Right atrium auricular region (tissue), 2 donors: ENCODE measurements at regions not wholly inside any gene's neighbourhood (a gene's known extent, or its start where the extent isn't known, plus 50 kb on each side); places are given as distances from the start of the nearest gene placed in this dataset.

Source experiments
- DNase-seq: peaks from one replicate; pipeline ENCODE4 v3.0.0-alpha.2; 2019; ENCODE audit warnings: low spot score
- H3K27ac ChIP-seq, 2 donors: fragments of 200-600 bp; sonication (generic); 1 replicate in 1 of 2; 2 replicates in 1 of 2; pipeline ENCODE4 v1.5.1; 2016 to 2019
- H3K27me3 ChIP-seq, 2 donors: fragments of 200-600 bp; sonication (generic); one replicate each; pipeline versions ENCODE4 v1.5.1 to v1.6.0; 2017 to 2019
- H3K36me3 ChIP-seq: fragments of 200-600 bp; sonication (generic); one replicate; pipeline ENCODE4 v1.5.1; 2016
- H3K4me1 ChIP-seq, 2 donors: fragments of 200-600 bp; sonication (generic); one replicate each; pipeline versions ENCODE4 v1.5.1 to v1.6.0; 2017 to 2019
- H3K4me3 ChIP-seq, 2 donors: fragments of 200-600 bp; sonication (generic); 1 replicate in 1 of 2; 2 replicates in 1 of 2; pipeline ENCODE4 v1.5.1; 2017 to 2019; ENCODE audit warnings: mild to moderate bottlenecking in 1 of 2, moderate library complexity in 1 of 2
- H3K9me3 ChIP-seq, 2 donors: fragments of 200-600 bp; sonication (generic); one replicate each; pipeline ENCODE4 v1.5.1; 2019
- CTCF ChIP-seq, 2 donors: fragments of 200-600 bp; sonication (generic); IDR thresholded peaks; one replicate each; pipeline ENCODE4 v1.5.1; 2019; ENCODE audit warnings: antibody characterized with exemption in 2 of 2

DNA sequence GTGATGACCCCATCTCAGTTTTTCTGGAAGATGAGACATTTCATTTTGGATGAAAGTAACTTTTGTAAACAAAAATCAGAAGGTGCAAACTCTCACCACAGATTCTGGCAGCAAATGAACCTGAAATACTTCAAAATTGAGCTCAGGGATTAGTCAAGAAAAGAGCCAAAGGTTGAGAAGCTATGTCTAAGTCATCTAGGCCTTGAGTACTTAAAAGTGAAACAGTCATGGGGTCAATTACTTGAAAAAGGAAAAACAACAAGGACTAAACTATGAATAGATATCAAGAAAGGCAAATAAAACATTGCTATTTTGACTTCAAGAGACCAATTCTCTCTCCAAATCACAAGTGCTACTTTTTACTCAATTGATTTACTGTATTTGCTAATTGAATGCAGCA, 285.1 kb downstream of the RBM43 start:
- Histone ChIP-seq H3K9me3 (no peaks in the 10 kb centered on the region), H3K4me1 (no peaks in the 10 kb centered on the region), H3K4me3 (no peak overlapping the region), H3K36me3 (no peaks in the 10 kb centered on the region), H3K27ac (no peak overlapping the region), H3K27me3 (no peaks in the 10 kb centered on the region)
- DNase-seq = no peak
- TF ChIP-seq CTCF (IDR thresholded peaks at IDR 0.05) = no peak

DNA sequence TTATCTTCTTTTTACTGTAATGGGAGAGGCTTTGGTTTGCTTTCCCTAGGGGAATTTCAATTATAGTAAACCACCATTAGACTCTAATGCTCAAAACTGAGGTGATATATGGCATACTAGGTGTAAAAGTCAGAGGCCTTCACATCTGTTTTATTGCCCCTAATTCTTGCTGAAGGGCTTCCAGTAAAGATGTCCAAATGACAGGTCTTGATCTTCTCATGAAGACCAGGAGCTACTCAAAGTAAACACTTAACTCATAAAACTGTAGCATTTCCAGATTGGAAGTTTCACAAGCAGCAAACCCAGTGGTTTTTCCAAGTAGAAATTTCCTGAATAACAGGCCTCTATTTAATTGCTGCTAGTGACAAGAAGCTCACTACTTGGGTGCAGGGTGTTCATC, 286.8 kb downstream of the RBM43 start:
- DNase-seq = no peak
- Histone ChIP-seq H3K36me3 (no peaks in the 10 kb centered on the region), H3K9me3 (no peaks in the 10 kb centered on the region), H3K27ac (no peak overlapping the region), H3K27me3 (no peaks in the 10 kb centered on the region), H3K4me3 (no peak overlapping the region), H3K4me1 (no peaks in the 10 kb centered on the region)
- TF ChIP-seq CTCF (IDR thresholded peaks at IDR 0.05) = no peak

GRCh38 chr2:150974234-150974633, 287.4 kb downstream of the RBM43 start:
- no peak overlapping the region for H3K4me3 ChIP-seq

DNA sequence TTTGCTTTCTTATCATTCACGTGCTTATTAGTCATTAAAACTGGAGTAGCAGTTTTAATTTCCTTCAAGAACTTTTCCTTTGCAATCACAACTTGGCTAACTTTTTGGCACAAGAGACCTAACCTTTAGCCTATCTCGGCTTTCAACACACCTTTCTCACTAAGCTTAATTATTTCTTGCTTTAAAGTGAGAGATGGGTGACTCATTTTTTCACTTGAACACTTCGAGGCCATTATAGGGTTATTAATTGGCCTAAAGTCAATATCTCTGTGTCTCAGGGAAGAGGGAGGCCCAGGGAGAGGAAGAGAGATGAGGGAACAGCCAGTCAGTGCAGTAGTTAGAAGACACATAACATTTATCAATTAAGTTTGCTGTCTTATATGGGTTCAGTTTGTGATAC, 289.8 kb downstream of the RBM43 start:
- Histone ChIP-seq H3K9me3 (no peaks in the 10 kb centered on the region), H3K36me3 (no peaks in the 10 kb centered on the region), H3K4me1 (no peaks in the 10 kb centered on the region), H3K27me3 (no peaks in the 10 kb centered on the region), H3K27ac (no peak overlapping the region), H3K4me3 (no peak overlapping the region)
- no peak for TF ChIP-seq CTCF (IDR thresholded peaks at IDR 0.05)
- DNase-seq = no peak

More at GRCh38 chr2:150974234-150974633, 287.4 kb downstream of the RBM43 start:
- no peaks in the 10 kb centered on the region for H3K36me3 ChIP-seq
- TF ChIP-seq CTCF (IDR thresholded peaks at IDR 0.05) = no peak
- no peaks in the 10 kb centered on the region for H3K27me3 ChIP-seq
- H3K27ac ChIP-seq = no peak overlapping the region
- H3K4me1 ChIP-seq = no peaks in the 10 kb centered on the region
- DNase-seq = no peak
- H3K9me3 ChIP-seq = no peaks in the 10 kb centered on the region

DNA sequence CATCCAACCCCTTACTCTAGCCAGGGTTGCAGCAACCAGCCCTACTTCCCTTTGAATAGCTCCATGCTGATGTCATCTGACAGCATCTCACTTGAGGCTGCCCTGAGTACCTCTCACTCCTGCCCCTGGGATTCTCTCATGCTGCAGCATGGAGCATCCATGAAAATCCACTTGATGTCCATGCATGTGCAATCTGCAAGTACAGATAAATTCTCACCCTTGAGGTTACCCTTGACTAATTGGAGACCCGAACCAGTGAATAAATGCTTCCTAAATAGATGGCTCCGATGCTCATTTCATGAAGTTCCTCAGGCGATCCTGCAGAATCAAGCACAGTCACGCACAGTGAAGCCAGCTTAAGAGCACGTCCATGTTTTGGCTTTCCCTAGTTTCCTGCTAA, 298.3 kb downstream of the RBM43 start:
- Histone ChIP-seq H3K27ac (no peak overlapping the region), H3K27me3 (no peaks in the 10 kb centered on the region), H3K36me3 (no peaks in the 10 kb centered on the region), H3K4me1 (no peaks in the 10 kb centered on the region), H3K4me3 (no peak overlapping the region), H3K9me3 (no peaks in the 10 kb centered on the region)
- DNase-seq = no peak
- no peak for TF ChIP-seq CTCF (IDR thresholded peaks at IDR 0.05)

DNA sequence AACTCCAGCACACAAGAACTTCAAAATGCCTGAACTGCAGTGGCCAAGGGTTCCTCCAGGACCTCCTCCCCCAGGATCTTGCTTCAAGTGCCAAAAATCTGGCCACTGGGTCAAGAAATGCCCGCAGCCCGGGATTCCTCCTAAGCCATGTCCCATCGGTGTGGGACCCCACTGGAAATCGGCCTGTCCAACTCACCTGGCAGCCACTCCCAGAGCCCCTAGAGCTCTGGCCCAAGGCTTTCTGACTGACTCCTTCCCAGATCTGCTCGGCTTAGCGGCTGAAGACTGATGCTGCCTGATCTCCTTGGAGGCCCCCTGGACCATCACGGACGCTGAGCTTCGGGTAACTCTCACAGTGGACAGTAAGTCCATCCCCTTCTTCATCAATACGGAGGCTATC, 306.4 kb downstream of the RBM43 start:
- DNase-seq = no peak
- H3K27me3 ChIP-seq = no peaks in the 10 kb centered on the region
- H3K9me3 ChIP-seq = peaks cover 0 to 3% of the 10 kb centered on the region in 2 donors
- no peak overlapping the region for H3K4me3 ChIP-seq
- H3K4me1 ChIP-seq = no peaks in the 10 kb centered on the region
- no peak for TF ChIP-seq CTCF (IDR thresholded peaks at IDR 0.05)
- no peak overlapping the region for H3K27ac ChIP-seq
- no peaks in the 10 kb centered on the region for H3K36me3 ChIP-seq
